NCI-H1105 treated with DMSO at 0.1 percent for 48 hours (cell line): ENCODE measurements at regions not wholly inside any gene's neighbourhood (a gene's known extent, or its start where the extent isn't known, plus 50 kb on each side); places are given as distances from the start of the nearest gene placed in this dataset.

Experiments used
- DNase-seq: peaks from one replicate; lab custom pipeline; 2025; lab: John Stamatoyannopoulos, UW

DNA sequence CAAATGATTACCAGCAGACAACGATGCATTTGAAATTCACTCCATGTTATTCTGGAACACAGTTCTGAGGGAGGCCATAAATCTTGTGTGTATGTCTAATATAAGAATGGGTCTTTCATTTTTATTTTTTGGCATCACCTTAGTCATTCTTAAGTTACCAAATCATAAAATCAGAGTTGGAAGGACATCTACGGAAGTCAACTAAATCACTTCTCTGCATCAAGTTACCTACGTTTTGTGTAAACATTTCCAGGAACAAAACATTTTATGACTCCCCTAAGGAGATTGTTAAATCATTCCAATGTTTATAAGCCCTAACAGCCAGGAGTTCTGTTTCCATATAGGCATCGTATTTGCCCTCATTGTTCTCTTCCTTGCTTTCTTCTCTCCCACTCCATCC lies 378.2 kb downstream of the FAM170A start:
- no peak for DNase-seq

GRCh38 chr5:120012431-120012830 lies 383.1 kb downstream of the FAM170A start:
- DNase-seq = no peak

DNA sequence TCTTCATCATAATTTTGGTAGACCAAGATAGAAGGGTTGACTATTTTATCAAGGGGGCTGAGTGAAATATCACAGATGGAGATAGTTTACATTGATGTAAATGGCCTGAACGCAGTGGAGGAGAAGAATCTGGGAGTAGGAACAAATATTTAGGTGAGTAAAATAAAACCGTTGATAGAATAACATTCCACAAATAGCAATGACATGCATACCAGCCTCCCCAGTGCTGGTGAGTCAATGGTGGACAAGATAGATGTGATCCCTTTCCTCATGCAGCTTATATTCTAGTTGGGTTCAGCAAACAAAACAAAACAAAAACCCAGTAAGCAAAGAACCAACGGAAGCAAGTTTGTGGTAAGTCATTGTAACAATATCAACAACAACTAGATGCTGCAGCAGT lies 385.2 kb downstream of the FAM170A start:
- DNase-seq = no peak

DNA sequence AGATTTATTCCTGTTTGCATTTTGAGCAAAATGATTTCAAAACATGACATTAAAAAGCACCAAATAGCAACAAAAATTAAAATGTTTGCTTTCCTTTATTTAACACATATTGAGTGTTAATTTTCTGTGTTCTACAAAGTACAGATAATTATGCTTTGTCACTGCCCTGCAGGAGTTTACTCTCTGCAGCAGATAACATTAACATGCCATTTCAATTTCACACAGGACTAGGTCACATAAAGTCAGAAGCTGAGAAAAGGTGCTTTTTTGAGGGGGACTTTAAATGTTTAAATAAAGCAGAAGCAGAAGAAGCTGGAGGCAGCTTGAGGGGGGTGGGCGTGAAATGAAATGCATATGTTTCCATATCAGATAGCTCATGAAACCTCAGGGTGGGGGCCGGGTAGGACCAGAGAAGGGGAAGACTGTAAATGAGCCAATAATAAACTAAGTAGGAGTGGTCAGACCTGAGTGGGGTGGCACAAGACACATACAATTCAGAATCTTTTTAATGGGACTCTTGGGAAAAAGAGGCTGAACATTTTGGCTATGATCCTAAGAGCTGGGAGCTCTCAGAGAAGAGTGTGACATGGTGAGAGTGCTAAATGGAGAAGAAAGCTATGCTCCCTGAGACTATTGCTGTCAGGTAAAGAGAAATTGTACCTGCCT lies 387.5 kb downstream of the FAM170A start:
- DNase-seq = no peak

- DNase-seq = no peak
Observed at GRCh38 chr5:120017513-120017912, 388.2 kb downstream of the FAM170A start.

DNA sequence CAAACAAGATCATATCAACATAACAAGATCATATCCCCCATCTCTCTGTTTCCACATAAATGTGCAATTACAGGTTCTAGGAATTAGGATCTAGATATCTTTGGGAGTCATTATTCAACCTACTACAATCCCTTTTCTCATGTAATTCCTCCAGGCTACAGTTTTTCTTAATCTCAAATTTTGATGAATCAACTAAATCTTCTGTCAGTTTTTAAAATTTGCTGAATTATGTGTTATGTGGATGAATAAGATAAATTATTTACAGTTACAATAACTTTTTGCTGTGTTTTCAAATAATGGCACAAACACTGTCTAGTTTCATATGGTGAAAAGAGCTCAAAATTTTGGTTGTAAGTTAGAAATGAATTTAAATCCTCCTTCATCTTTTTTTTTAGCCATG lies 405.8 kb downstream of the FAM170A start:
- DNase-seq = no peak

DNA sequence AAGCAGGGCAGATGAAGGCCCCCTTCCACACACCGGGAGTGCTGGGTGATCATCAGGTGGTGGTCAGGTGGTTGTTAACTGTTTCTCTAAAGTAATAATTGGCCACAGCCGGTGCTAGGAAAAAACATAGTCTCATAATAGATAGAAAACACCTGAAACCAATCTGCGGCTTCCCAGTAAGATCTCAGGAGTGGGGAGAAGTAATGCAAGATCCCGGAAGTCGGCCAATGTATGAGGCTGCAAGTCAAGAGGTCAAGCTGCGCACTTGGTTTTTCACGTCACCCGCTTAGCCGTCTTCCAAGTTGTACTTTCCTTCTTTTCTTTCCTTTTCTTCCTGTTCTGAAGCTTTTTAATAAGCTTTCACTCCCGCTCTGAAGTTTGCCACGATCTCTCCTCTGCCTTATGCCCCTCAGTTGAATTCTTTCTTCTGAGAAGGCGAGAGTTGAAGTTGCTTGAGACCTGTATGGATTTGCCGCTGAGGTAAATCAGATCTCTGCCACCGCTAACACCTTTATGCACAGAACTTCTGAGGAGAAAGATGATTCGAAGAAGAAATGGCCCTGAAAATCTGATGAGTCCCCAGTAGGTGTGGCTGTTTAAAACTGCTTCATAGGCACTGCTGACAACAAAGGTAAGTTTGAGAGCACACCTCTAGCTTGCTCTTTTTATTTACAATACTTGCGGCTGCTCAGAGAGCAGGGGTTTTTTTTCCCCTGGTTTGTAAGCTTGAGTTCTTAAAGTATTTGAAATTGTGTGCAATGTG lies 406.6 kb downstream of the FAM170A start:
- DNase-seq = no peak

GRCh38 chr5:120037451-120037850 lies 408.1 kb downstream of the FAM170A start:
- DNase-seq = no peak

GRCh38 chr5:120039111-120039510 lies 409.8 kb downstream of the FAM170A start:
- DNase-seq = no peak

DNA sequence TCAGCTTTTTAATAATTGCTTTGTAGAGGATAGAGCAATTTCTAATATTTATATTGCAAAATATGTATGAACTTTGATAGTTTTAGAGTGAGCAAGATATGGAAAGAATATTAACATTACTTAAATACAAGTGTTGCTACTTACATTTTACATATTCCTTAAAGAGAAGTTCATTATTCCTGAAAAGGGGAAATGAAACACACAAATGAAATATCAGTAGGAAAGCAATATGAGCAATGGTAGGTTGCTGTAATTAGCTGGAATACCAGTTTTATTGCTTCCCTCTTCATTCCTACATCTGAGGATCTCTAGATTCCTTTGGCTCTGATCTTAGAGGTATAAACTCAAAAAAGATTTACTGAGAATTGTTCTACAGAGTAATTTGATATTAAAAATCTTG lies 414.1 kb downstream of the FAM170A start:
- DNase-seq = no peak

DNA sequence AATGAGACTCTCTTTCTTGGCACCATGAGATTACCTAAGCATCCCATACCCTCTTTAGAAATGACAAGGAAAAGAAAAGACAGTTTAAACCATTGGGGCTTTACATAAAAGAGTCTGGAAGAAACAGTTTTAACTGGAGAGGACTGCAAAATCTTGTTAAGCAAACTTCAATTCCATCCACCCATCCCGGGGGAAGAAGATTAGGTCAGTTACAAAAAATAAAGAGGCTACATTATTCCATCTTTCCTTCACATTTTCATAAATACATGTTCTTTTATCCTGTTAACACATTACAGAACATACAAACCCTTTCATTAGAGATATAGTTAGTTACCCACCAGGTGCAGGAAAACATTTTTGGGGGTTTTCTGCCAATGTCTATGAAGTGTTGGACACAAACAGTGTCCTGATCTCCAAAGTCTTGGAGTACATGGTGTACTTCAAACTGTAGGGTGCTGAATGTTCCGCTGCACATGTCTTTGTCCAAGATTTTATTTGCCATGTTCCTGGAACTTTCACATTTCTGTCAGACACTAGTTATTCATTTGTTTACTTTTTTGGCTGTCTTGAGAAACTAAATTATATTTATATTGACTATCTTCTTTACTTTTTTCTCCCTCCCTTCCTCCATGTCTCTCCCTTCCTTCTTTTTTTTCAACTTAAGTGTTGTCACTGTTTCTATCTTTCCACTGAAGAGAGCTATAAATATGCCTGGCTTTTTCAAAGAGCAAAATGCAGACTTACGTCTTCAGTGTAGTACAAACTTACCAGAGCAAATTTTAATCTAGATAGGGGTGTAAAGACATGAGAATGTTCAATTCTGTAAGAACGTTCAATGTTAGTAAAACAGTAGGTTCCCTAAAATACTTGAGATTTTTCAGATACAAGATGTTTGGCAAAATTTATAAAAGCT lies 410.9 kb upstream of the PRR16 start:
- no peak for DNase-seq

DNA sequence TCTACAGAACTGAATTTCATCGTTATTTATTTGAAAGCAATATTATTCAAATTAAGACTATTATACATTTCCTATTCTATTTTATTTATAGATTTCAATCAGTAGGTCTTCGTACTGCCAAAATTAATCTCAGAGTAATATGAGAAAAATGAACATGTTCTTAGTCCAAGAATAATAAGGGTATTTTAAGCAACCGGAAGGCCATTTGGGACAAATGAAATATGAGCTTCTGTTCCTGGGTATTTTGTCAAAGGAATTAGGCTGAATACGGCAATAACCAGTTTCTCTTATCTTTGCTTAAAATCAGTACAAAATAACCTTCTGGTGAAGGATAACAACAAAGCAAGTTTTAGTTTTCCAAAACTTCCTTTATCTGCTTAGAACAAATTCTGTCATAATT lies 410.3 kb upstream of the PRR16 start:
- no peak for DNase-seq

DNA sequence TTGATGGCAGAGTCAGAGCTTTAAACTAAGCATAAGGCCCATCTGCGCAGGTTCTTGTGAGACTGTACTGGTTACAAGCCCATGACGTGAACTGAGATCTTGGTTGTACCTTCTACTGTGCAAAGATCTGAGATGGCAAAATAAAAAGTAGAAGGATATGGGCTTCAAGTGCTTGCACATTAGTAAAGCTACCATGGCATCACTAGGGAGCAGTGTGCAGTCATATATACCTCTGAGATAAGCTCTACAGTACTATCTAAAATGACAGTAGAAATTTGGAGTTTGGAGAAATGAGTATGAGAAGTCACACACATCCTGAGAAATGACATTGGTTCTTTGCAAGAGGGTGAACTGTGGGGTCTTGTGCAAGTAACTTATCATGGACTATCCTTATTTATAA lies 408.2 kb upstream of the PRR16 start:
- peak; percentile 7 for DNase-seq

- DNase-seq = no peak
Observed at GRCh38 chr5:120062515-120062917, 401.6 kb upstream of the PRR16 start.

DNA sequence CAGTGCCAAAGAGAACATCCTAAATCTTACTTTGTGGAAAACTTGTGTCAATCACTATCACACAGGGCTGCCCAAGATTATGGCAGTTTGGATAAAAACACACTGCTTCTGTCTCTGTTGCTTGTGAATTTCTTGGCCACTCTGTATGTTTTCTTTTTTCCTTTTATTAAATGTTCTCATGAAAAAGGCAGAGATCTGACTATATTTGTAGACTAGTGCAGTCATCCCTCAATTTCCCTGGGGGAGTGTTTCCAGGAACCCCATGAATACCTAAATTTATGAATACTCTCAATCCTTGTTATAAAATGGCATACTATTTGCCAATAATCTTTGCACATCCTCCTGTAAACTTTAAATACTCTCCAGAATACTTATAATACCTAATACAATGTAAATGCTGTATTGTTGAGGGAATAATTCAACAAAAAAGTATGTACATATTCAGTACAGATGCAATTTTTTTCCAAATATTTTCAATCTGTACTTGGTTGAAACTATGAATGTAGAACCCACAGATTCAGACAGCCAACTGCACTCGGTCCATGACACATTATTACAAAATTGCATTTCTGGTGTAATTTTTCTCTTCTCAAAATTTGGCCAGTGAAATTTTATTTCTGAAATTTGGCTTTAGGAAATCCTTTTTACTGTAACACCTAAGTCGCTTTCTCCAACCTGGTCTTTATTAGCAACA lies 391.9 kb upstream of the PRR16 start:
- DNase-seq = no peak

- DNase-seq = no peak
Observed at GRCh38 chr5:120073722-120074121, 390.4 kb upstream of the PRR16 start.

- DNase-seq = no peak
Observed at GRCh38 chr5:120080781-120081180, 383.3 kb upstream of the PRR16 start.

GRCh38 chr5:120082316-120083068 lies 381.6 kb upstream of the PRR16 start:
- no peak for DNase-seq

- no peak for DNase-seq
Observed at GRCh38 chr5:120083851-120084542, 380.1 kb upstream of the PRR16 start.

DNA sequence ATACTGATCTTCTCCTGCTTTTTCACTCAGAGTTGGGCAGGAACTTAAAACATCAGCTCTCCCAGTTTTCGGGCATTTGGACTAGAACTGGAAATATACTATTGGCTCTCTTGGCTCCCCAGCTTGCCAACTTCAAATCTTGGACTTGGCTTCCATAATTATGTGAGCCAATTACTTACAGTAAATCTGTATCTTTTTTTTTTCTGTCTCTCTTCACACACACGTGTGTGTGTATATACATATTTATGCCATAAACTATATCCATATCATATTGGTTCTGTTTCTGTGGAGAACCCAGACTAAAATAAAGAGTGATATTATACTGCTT lies 379.6 kb upstream of the PRR16 start:
- DNase-seq = no peak

GRCh38 chr5:120086081-120086480 lies 378.0 kb upstream of the PRR16 start:
- no peak for DNase-seq
